HG03520 (cell line): ENCODE measurements at regions not wholly inside any gene's neighbourhood (a gene's known extent, or its start where the extent isn't known, plus 50 kb on each side); places are given as distances from the start of the nearest gene placed in this dataset.
"Not testable (repeated sequence)": the region's sequence is repeated elsewhere in the genome, so short reads cannot be mapped to it uniquely, and the experiment has no call there.

Experiments
- ATAC-seq: cut with Tn5 transposase; IDR thresholded peaks from one replicate; pipeline ENCODE4 v1.9.1; 2021; ENCODE audit warnings: mild to moderate bottlenecking, moderate library complexity; ENCODE audit not compliant: unreplicated experiment

DNA sequence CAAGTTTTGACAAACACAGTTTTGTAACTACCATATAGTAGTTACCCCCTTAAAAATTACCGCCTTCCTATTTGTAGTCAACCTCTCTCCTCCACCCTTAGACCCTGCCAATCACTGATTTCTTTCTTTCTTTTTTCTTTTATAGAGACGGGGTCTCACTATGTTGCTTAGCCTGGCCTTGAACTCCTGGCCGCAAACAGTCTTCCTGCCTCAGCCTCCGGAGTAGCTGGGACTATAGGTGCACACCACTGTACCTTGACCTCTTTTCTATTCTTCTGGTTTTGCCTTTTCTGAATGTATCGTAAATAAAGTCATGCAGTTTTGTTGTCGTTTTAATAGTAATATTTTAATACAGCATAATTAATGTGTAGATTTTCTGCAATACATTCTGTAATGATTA is 460.3 kb downstream of the EPM2A start:
- no peak for ATAC-seq

- ATAC-seq, result no peak
Measured at GRCh38 chr6:145275787-145276186, 459.5 kb downstream of the EPM2A start.

GRCh38 chr6:145276756-145277155 is 458.6 kb downstream of the EPM2A start:
- ATAC-seq, result no peak

DNA sequence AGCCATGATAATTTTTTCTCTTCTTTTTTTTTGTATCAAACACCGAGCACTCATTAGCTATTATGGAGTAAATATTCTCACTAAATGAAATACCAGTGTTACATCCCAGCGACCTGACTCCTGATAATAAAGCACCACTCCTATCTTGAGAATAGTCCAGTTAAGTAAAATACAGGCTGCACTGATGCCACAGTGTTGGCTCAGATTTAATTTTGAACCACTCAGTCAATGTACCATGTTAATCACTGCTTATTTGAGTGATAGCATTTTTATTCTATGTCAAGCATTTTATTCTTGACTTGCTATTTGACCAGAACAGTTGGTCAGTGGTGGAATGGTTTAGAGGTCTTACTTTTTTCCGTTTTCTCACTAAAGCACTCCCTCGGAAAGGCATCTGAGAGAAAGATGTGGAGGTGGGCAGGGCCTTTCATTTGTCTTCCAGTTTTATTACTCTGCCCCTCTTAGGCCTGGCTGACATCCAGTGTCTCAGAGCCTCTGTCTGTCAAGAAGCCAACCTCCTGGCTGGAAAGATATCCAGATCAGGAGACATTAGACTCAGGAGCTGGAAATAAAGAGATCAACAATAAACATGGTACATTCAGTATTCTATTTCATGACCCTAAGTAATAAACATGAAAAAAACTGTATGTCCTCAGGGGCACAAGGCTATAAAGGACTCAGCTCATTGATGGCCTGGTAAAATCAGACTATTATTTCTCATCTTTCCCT is 457.8 kb downstream of the EPM2A start:
- no peak for ATAC-seq

GRCh38 chr6:145278163-145278807 is 457.0 kb downstream of the EPM2A start:
- no peak for ATAC-seq

GRCh38 chr6:145279551-145279950 is 455.8 kb downstream of the EPM2A start:
- no peak for ATAC-seq

- ATAC-seq, result no peak
Measured at GRCh38 chr6:145279993-145280392, 455.3 kb downstream of the EPM2A start.

GRCh38 chr6:145283209-145283608 is 452.1 kb downstream of the EPM2A start:
- ATAC-seq, result not testable (repeated sequence)

GRCh38 chr6:145283856-145284255 is 451.5 kb downstream of the EPM2A start:
- ATAC-seq, result no peak

DNA sequence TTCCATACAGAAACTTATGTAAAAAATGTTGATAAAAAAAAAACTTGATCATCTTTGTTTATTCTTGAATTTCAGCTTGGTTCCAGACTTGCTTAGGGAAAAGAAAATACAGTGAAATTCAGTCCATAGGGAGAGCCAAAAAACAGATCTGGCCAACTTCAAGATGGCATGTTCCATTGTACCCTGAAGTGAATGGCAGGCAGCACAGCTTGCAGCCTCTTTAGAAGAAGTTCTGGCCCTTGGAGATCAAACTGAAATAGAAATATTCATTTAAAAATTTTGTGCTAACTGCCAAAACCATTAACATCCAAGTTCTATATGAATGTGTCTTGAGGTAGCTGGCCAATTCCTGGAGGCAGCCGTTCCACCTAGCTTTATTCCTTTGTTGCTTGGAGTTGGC is 448.4 kb downstream of the EPM2A start:
- ATAC-seq, result no peak

- no peak for ATAC-seq
Measured at GRCh38 chr6:145289573-145289972, 445.7 kb downstream of the EPM2A start.

GRCh38 chr6:145290122-145290521 is 445.2 kb downstream of the EPM2A start:
- no peak for ATAC-seq

- no peak for ATAC-seq
Measured at GRCh38 chr6:145292066-145292465, 443.3 kb downstream of the EPM2A start.

GRCh38 chr6:145294942-145295341 is 440.4 kb downstream of the EPM2A start:
- ATAC-seq, result no peak

GRCh38 chr6:145295746-145296145 is 439.6 kb downstream of the EPM2A start:
- ATAC-seq, result no peak

GRCh38 chr6:145305670-145306069 is 429.6 kb downstream of the EPM2A start:
- no peak for ATAC-seq

DNA sequence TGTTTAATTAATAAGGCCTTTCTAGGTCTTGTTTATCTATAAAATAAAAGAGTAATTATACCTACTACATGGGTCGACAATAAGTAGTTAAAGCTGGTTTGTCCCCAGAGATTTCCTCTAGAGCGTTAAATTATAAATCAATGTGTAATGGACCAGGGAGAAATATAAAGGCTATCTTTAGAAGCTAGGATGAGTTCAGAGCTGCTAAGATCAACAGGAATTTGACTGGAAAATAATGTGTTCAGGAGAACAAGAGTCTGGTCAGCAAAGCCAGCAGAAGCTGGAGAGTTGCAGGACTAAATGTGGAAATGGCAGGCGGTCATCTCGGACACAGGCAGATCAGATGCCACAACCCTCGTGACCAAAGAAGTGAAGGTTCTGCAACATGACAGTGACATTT is 428.8 kb downstream of the EPM2A start:
- no peak for ATAC-seq

DNA sequence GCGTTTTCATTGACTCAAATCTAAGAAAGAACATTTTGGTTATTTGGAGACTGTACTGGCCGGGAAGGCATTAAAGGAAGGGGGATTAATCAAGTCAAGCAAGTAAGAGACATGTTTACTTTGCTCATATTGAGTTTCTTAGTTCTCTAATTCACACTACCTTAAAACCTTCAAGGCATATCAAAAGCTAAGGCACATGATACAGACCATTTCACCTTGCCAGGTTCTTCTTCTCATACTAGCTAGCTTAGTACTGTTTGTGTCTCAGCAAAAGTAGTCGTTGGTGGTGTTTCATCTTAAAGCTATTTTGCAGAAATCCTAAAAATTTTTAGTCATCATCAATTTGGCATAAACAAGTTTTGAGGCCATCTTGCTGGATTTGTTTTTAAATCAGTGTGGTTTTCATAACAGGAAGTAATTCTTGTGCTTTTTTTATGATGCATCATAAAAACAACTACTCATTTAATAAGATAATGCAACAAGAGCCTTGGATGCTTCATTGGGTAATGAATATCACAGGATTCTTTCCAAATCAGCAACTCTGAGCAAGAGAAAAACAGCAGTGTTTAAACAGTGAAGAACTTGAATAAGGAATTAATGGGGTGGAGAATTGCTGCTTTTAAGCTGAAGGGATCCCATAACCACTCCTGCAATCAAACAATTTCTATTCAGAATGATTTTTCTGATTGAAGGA is 425.3 kb downstream of the EPM2A start:
- ATAC-seq, result no peak

- no peak for ATAC-seq
Measured at GRCh38 chr6:145312481-145312880, 422.8 kb downstream of the EPM2A start.

DNA sequence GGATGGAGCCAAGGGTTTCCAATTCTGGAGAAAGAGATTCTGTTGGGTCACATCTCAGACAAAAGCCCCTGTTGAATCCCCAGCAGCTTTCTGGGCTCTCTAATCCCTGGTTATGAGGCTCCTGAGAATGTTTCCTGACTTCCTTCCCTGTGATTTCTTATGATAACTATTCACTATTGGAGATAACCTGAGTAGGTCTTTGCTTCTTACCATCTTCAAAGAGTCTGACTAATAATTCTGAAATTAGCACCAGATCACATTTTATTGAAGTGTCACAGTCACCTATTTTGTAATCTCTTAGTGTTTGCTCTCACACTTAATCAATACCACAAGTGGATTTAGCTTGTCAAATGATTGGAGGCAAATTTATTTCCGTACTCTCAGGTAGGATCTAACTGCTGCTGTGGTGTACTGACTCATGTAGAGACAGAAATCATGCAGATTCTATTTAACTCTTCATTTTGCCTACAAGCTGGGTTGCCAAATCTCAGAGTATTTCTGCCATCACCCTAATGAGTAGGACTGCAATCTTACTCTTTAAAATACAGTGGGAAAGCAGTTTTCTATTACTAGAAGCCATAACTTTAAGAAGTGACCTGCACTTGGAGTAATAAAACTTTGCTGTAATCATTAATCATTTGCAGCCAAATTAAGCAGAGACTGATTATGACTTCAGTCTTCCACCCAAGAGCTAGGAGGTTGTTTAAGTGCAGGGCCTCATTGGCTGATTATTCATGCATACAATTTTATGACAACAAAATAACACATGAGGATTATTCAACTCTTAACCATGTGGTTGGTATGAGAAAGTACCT is 422.1 kb downstream of the EPM2A start:
- no peak for ATAC-seq

- no peak for ATAC-seq
Measured at GRCh38 chr6:145315982-145316600, 419.2 kb downstream of the EPM2A start.
